GM21526 (cell line): ENCODE measurements at regions not wholly inside any gene's neighbourhood (a gene's known extent, or its start where the extent isn't known, plus 50 kb on each side); places are given as distances from the start of the nearest gene placed in this dataset.
"Not testable (repeated sequence)": the region's sequence is repeated elsewhere in the genome, so short reads cannot be mapped to it uniquely, and the experiment has no call there.

Experiments
- ATAC-seq: cut with Tn5 transposase; IDR thresholded peaks from one replicate; pipeline ENCODE4 v1.9.1; 2021; ENCODE audit warnings: moderate library complexity; ENCODE audit not compliant: unreplicated experiment, low FRiP score

DNA sequence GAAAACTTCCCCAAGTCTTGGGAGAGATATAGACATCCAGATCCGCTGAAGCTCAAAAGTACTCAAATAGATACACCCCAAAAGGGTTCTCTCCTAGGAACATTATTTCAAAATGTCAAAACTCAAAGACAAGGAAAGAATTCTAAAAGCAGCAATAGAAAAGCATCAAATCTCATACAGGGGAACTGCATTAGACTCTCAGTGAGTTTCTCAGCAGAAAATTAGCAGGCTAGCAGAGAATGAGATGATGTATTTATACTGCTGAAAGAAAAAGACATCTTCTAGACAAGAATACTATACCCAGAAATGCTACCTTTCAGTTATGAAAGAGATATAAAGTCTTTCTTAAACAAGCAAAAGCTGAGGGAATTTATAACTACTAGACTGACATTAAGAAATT, 75.5 kb upstream of the RIMS1 start:
- ATAC-seq = no peak

DNA sequence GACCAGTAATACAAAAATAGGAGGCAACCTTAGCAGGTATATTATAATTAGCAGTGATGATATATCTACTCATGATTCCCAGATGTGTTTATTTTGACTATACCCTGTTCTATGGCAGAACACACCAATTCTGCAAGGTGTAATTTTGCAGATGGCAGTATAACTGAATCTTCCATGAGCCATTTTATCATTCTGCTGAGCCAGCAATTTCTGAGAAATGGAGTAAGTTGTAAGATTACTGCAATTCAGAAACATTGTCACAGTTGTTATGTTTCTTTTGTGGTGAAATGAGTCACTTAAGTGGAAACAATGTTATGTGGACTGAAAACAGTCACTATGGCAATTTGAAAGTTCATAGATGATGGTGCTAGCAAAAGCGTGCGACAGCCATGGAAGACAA, 63.7 kb upstream of the RIMS1 start:
- no peak for ATAC-seq

DNA sequence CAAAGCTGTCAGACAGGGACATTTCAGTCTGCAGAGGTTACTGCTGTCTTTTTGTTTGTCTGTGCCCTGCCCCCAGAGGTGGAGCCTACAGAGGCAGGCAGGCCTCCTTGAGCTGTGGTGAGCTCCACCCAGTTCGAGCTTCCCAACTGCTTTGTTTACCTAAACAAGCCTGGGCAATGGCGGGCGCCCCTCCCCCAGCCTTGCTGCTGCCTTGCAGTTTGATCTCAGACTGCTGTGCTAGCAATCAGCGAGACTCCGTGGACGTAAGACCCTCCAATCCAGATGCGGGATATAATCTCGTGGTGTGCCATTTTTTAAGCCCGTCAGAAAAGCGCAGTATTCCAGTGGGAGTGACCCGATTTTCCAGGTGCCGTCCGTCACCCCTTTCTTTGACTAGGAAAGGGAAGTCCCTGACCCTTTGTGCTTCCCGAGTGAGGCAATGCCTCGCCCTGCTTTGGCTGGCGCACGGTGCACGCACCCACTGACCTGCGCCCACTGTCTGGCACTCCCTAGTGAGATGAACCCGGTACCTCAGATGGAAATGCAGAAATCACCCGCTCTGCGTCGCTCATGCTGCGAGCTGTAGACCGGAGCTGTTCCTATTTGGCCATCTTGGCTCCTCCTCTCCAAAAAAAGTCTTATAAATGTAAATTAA, 54.1 kb upstream of the RIMS1 start:
- ATAC-seq = not testable (repeated sequence)
